RWPE1 (cell line): ENCODE measurements at regions not wholly inside any gene's neighbourhood (a gene's known extent, or its start where the extent isn't known, plus 50 kb on each side); places are given as distances from the start of the nearest gene placed in this dataset.

ENCODE experiments used
- CTCF ChIA-PET: fragments of 350-600 bp; sonication (Branson Sonifier 250); formaldehyde crosslinking; extraction: SDS; loops from one replicate; lab custom pipeline; 2021; lab: Yijun Ruan, JAX
- POLR2A ChIA-PET: fragments of 400-600 bp; formaldehyde crosslinking; extraction: SDS; loops from one replicate; lab custom pipeline; 2020; ENCODE audit warnings: antibody characterized with exemption; ENCODE audit not compliant: low non-redundant PET; lab: Yijun Ruan, JAX
- DNase-seq: peaks from one replicate; pipeline ENCODE4 v3.0.0; 2012; ENCODE audit warnings: low spot score
- H3K27ac ChIP-seq: fragments of 450-650 bp; 2 replicates; pipeline ENCODE4 v1.5.1; 2017
- CTCF ChIP-seq: fragments of 450-650 bp; conservative IDR thresholded peaks from 2 replicates; pipeline ENCODE4 v1.5.1; 2017; ENCODE audit warnings: low read depth, mild to moderate bottlenecking

GRCh38 chr1:239493811-239494414 is 107.5 kb downstream of the CHRM3 start:
- ChIA-PET CTCF (no interaction called here), POLR2A (no interaction called here)
- DNase-seq = no peak
- H3K27ac ChIP-seq = no peak overlapping the region
- TF ChIP-seq CTCF = no peak

- CTCF ChIA-PET = no interaction called here
- no peak for DNase-seq
- POLR2A ChIA-PET = no interaction called here
Observed at GRCh38 chr1:239505094-239505493, 118.7 kb downstream of the CHRM3 start.

GRCh38 chr1:239507826-239508225 is 121.5 kb downstream of the CHRM3 start:
- TF ChIP-seq CTCF = no peak
- H3K27ac ChIP-seq = no peak overlapping the region
- no peak for DNase-seq
- CTCF ChIA-PET = no interaction called here
- POLR2A ChIA-PET = no interaction called here

More at GRCh38 chr1:239505094-239505493, 118.7 kb downstream of the CHRM3 start:
- no peak for TF ChIP-seq CTCF
- no peak overlapping the region for H3K27ac ChIP-seq

- TF ChIP-seq CTCF = no peak
- no peak overlapping the region for H3K27ac ChIP-seq
- ChIA-PET CTCF (interaction anchor here (0.7 kb wide), 1 partner anchor 1159 kb away, joined by 3 read pairs; no protein-coding TSS in a partner anchor), POLR2A (no interaction called here)
- no peak for DNase-seq
Observed at GRCh38 chr1:239511875-239512274, 125.5 kb downstream of the CHRM3 start.

GRCh38 chr1:239516579-239516978 is 130.2 kb downstream of the CHRM3 start:
- no peak overlapping the region for H3K27ac ChIP-seq
- no peak for TF ChIP-seq CTCF
- POLR2A ChIA-PET = no interaction called here
- no peak for DNase-seq
- CTCF ChIA-PET = no interaction called here

- POLR2A ChIA-PET = no interaction called here
- DNase-seq = no peak
- H3K27ac ChIP-seq = no peak overlapping the region
- no peak for TF ChIP-seq CTCF
- CTCF ChIA-PET = interaction anchor here (0.6 kb wide), 1 partner anchor 1166 kb away, joined by 9 read pairs; no protein-coding TSS in a partner anchor
Observed at GRCh38 chr1:239526391-239526790, 140.0 kb downstream of the CHRM3 start.
